ENCODE measurements at regions not wholly inside any gene's neighbourhood (a gene's known extent, or its start where the extent isn't known, plus 50 kb on each side); places are given as distances from the start of the nearest gene placed in this dataset.
"Not testable (repeated sequence)": the region's sequence is repeated elsewhere in the genome, so short reads cannot be mapped to it uniquely, and the experiment has no call there.

DNA sequence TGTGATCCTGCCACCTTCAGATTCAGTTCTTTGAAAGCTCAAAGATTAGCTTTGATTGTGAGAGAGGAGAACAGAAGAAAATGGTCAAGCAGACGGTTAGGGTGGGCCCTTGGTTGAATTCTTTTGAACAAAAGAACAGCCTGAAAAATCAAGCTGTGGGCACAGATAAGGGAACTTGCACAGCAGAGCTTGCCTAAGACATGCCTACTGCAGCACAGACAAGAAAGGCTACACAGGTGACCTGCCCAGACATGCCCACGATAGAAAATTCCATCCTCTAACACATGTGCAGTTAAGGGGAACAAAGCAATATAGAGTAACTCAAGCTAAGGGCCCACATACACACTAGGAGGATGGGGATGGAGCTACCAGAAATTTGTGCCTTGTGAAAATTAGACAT is 512.5 kb upstream of the LRRC7 start:
- Histone ChIP-seq H3K9me3 (ENCODE audit: low read length) (no peaks in the 10 kb centered on the region), H3K4me3 (ENCODE audit: low read length) (no peak overlapping the region), H2AFZ (ENCODE audit: low read depth, low read length) (no peak overlapping the region), H3K36me3 (ENCODE audit: insufficient read depth, low read length) (no peaks in the 10 kb centered on the region), H3K4me1 (ENCODE audit: insufficient read depth, low read length) (peaks cover 6% of the 10 kb centered on the region), H3K27me3 (ENCODE audit: insufficient read depth, low read length) (no peaks in the 10 kb centered on the region)

DNA sequence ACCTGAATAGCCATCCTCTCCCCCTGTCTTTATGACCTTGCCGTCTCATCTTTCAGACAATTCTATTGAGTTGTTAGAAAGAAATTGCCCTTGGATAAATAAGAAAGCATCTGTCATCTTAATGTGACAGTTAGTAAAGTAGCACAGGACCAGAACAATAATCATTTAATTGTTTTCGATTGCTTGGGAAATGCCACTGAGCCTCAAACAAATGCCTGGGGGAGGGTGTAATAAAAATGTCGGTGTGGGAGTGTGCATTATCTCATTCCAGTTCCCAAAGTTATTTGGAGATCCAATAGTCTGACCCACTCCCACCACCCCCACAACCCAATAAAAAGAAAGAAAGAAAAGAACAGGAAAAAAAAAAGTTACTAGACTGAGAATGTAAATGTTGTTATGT is 509.3 kb upstream of the LRRC7 start:
- Histone ChIP-seq H3K9me3 (ENCODE audit: low read length) (no peaks in the 10 kb centered on the region), H3K36me3 (ENCODE audit: insufficient read depth, low read length) (no peaks in the 10 kb centered on the region), H2AFZ (ENCODE audit: low read depth, low read length) (no peak overlapping the region), H3K4me1 (ENCODE audit: insufficient read depth, low read length) (peaks cover 6% of the 10 kb centered on the region), H3K27me3 (ENCODE audit: insufficient read depth, low read length) (no peaks in the 10 kb centered on the region), H3K4me3 (ENCODE audit: low read length) (no peak overlapping the region)

DNA sequence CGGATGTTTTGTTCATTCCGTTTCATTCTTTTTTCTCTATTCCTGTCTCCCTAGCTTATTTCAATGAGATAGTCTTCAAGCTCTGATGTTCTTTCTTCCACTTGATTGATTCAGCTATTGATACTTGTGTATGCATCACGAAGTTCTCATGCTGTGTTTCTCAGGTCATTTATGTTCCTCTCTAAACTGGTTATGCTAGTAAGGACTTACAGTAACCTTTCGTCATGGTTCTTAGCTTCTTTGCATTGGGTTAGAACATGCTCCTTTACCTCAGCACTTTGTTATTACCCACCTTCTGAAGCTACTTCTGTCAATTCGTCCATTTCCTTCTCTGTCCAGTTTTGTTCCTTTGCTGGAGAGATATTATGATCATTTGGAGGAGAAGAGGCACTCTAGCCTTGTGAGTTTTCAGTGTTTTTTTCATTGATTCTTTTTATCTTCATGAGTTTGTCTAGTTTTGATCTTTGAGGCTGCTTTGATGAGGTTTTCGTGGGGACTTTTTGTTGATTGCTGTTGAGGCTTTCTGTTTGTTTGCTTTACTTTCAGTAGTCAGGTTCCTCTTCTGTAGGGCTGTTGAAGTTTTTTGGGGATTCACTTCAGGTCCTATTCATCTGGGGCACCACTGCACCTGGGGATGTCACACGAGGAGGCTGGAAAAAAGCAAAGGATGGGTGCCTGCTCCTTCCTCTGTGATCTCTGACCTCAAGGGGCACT is 496.9 kb upstream of the LRRC7 start:
- peaks cover 3% of the 10 kb centered on the region for H3K9me3 ChIP-seq (ENCODE audit: low read length)
- no peak overlapping the region for H3K4me3 ChIP-seq (ENCODE audit: low read length)
- H3K4me1 ChIP-seq (ENCODE audit: insufficient read depth, low read length), result no peaks in the 10 kb centered on the region
- no peaks in the 10 kb centered on the region for H3K36me3 ChIP-seq (ENCODE audit: insufficient read depth, low read length)
- no peak overlapping the region for H2AFZ ChIP-seq (ENCODE audit: low read depth, low read length)
- no peaks in the 10 kb centered on the region for H3K27me3 ChIP-seq (ENCODE audit: insufficient read depth, low read length)

DNA sequence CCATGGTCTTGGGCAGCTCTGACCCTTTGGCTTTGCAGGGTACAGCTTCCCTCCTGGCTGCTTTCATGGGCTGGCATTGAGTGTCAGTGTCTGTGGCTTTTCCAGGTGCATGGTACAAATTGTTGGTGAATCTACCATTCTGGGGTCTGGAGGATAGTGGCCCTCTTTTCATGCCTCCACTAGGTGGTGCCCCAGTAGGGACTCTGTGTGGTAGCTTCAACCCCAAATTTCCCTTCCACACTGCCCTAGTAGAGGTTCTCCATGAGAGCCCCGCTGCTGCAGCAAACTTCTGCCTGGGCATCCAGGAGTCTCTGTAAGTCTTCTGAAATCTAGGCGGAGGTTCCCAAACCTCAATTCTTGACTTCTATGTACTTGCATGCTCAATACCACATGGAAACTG is 494.5 kb upstream of the LRRC7 start:
- no peak overlapping the region for H2AFZ ChIP-seq (ENCODE audit: low read depth, low read length)
- no peaks in the 10 kb centered on the region for H3K36me3 ChIP-seq (ENCODE audit: insufficient read depth, low read length)
- H3K4me3 ChIP-seq (ENCODE audit: low read length), result no peak overlapping the region
- H3K27me3 ChIP-seq (ENCODE audit: insufficient read depth, low read length), result no peaks in the 10 kb centered on the region
- peaks cover 4% of the 10 kb centered on the region for H3K4me1 ChIP-seq (ENCODE audit: insufficient read depth, low read length)
- peaks cover 3% of the 10 kb centered on the region for H3K9me3 ChIP-seq (ENCODE audit: low read length)

DNA sequence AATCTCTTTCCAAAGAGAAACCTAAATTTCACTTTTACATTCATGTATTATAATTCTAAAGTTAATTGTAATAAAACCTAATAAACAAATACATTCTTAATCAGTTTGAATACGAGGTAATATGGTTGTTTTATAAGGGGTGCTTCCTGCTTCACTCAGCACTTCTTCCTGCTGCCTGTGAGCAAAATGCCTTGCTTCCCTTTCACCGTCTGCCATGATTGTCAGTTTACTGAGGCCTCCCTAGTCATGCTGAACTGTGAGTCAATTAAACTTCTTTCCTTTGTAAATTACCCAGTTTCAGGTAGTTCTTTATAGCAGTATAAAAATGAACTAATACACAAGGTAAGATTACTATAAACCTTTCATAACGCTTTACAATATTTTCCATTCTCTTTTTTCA is 491.1 kb upstream of the LRRC7 start:
- H3K4me1 ChIP-seq (ENCODE audit: insufficient read depth, low read length), result peaks cover 5% of the 10 kb centered on the region
- no peaks in the 10 kb centered on the region for H3K27me3 ChIP-seq (ENCODE audit: insufficient read depth, low read length)
- H2AFZ ChIP-seq (ENCODE audit: low read depth, low read length), result no peak overlapping the region
- no peak overlapping the region for H3K4me3 ChIP-seq (ENCODE audit: low read length)
- no peaks in the 10 kb centered on the region for H3K36me3 ChIP-seq (ENCODE audit: insufficient read depth, low read length)
- H3K9me3 ChIP-seq (ENCODE audit: low read length), result peaks cover 3% of the 10 kb centered on the region

DNA sequence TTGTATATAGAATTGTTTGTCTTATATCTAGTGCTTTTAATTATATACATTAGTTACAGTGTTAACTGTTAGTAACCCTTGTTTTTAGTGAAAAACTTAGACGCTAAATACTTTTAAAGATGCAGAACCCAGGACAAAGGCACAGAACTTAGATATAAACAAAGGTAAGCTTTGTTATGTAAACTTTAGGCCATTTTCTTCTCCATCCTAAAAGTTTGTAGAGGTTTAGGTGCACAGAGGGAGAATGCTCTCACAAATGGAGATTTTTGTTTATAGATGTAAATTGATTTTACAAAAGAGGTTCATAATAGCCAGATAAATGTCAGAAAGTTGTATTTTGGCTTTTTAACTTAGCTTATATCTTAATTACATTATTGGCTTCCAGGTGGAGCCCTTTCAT is 490.5 kb upstream of the LRRC7 start:
- peaks cover 1% of the 10 kb centered on the region for H3K9me3 ChIP-seq (ENCODE audit: low read length)
- no peaks in the 10 kb centered on the region for H3K36me3 ChIP-seq (ENCODE audit: insufficient read depth, low read length)
- no peaks in the 10 kb centered on the region for H3K27me3 ChIP-seq (ENCODE audit: insufficient read depth, low read length)
- H3K4me3 ChIP-seq (ENCODE audit: low read length), result no peak overlapping the region
- H3K4me1 ChIP-seq (ENCODE audit: insufficient read depth, low read length), result peaks cover 11% of the 10 kb centered on the region
- no peak overlapping the region for H2AFZ ChIP-seq (ENCODE audit: low read depth, low read length)

DNA sequence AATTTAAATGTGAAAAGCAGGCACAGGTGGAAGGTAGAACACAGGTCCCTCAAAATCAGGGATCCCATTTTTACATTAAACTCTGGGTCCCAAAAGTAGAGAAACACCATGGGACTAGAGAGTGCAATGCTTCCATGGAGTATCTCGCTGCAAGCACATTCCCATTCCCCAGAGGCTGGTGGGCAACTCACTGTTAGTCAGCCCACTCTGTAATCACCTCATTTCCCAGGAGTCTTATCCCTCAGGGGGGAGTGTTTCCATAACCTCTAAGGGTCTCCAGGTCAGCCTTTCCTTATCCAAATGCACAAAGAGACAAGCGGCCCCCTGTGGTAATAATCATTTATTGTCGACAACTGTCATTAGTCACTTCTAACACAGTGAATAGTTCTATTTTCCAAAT is 490.1 kb upstream of the LRRC7 start:
- H3K27me3 ChIP-seq (ENCODE audit: insufficient read depth, low read length), result no peaks in the 10 kb centered on the region
- peaks cover 15% of the 10 kb centered on the region for H3K4me1 ChIP-seq (ENCODE audit: insufficient read depth, low read length)
- no peaks in the 10 kb centered on the region for H3K9me3 ChIP-seq (ENCODE audit: low read length)
- H3K4me3 ChIP-seq (ENCODE audit: low read length), result no peak overlapping the region
- H3K36me3 ChIP-seq (ENCODE audit: insufficient read depth, low read length), result no peaks in the 10 kb centered on the region
- H2AFZ ChIP-seq (ENCODE audit: low read depth, low read length), result no peak overlapping the region

DNA sequence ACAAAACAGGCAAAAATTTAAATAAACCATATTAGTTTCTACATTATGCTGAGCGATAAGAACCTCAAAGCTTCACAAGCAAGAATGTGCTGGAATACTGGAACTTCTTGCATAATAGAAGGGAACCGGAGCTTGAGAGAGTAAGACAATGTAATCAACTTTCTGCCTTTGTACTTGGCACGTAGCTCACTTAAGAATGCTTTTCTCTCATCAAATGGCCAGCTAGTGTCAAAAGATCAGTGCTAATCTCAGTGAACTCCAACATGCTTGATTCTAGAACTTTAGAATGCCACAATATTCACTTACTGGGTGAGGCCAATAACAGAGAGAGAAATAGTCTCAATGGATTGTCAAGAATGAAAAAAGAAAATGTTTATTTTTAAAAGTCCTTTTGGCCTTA is 486.1 kb upstream of the LRRC7 start:
- H3K9me3 ChIP-seq (ENCODE audit: low read length), result no peaks in the 10 kb centered on the region
- no peaks in the 10 kb centered on the region for H3K27me3 ChIP-seq (ENCODE audit: insufficient read depth, low read length)
- H2AFZ ChIP-seq (ENCODE audit: low read depth, low read length), result no peak overlapping the region
- no peaks in the 10 kb centered on the region for H3K36me3 ChIP-seq (ENCODE audit: insufficient read depth, low read length)
- peaks cover 17% of the 10 kb centered on the region for H3K4me1 ChIP-seq (ENCODE audit: insufficient read depth, low read length)
- H3K4me3 ChIP-seq (ENCODE audit: low read length), result no peak overlapping the region

DNA sequence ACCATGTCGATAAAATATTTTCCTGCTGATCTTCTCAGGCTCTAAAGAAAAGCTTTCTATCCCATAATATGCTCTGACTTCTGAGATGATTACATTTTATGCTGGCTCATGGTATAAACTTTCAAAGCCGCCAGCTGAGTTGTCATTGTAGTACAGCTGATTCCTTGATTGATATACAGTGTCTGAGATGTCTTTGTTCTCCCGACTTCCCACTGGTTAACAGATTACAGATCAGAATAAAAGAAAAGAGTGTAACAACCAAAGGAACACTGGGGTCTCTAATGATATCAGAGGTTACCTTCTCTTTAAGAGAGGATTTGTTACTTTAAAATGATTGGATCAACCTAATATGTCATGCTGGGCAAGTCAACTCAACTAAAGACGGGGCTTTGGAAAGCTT is 485.4 kb upstream of the LRRC7 start:
- Histone ChIP-seq H2AFZ (ENCODE audit: low read depth, low read length) (no peak overlapping the region), H3K4me1 (ENCODE audit: insufficient read depth, low read length) (peaks cover 15% of the 10 kb centered on the region), H3K27me3 (ENCODE audit: insufficient read depth, low read length) (no peaks in the 10 kb centered on the region), H3K4me3 (ENCODE audit: low read length) (no peak overlapping the region), H3K36me3 (ENCODE audit: insufficient read depth, low read length) (no peaks in the 10 kb centered on the region), H3K9me3 (ENCODE audit: low read length) (no peaks in the 10 kb centered on the region)

DNA sequence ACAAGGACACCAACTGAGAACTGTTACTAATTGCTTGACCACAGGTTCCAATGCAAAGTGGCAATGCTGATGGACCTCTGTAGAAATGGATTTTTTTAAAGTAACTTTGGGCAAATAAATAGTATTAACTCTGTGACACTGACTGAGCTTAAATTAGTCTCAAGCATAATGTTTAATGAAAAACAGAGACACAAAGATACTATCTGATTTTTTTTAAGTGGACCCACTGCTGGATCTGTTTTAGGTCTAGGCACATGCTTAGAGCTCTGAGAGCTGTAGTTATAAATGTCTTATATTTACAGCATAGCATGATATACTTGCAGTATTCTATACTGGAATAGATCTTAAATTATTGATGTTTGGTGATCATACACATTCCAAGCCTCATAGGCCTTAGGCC is 481.6 kb upstream of the LRRC7 start:
- no peaks in the 10 kb centered on the region for H3K27me3 ChIP-seq (ENCODE audit: insufficient read depth, low read length)
- H3K9me3 ChIP-seq (ENCODE audit: low read length), result peaks cover under 1% of the 10 kb centered on the region
- peaks cover 21% of the 10 kb centered on the region for H3K4me1 ChIP-seq (ENCODE audit: insufficient read depth, low read length)
- H3K4me3 ChIP-seq (ENCODE audit: low read length), result no peak overlapping the region
- H2AFZ ChIP-seq (ENCODE audit: low read depth, low read length), result no peak overlapping the region
- no peaks in the 10 kb centered on the region for H3K36me3 ChIP-seq (ENCODE audit: insufficient read depth, low read length)

DNA sequence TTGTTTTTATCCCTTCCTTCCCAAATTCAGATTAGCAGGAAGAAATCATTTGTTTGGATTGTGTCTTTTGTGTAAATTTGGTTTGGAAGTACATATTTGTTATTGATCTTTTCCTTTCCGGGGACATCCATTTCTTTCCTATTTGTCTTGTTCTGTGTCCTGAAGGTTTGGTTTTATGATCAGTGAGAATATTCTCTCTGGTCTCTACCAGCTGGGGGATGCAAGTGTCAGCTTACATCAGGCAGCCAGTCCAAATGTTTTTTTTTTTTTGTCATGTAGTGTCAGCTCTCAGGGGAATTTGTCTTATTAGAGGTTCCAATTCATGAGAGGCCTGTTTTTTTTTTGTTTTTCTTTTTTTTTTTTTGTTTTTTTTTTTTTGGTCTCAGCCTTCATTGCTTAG is 479.2 kb upstream of the LRRC7 start:
- peaks cover 5% of the 10 kb centered on the region for H3K4me1 ChIP-seq (ENCODE audit: insufficient read depth, low read length)
- no peak overlapping the region for H3K4me3 ChIP-seq (ENCODE audit: low read length)
- H3K9me3 ChIP-seq (ENCODE audit: low read length), result peaks cover 2% of the 10 kb centered on the region

DNA sequence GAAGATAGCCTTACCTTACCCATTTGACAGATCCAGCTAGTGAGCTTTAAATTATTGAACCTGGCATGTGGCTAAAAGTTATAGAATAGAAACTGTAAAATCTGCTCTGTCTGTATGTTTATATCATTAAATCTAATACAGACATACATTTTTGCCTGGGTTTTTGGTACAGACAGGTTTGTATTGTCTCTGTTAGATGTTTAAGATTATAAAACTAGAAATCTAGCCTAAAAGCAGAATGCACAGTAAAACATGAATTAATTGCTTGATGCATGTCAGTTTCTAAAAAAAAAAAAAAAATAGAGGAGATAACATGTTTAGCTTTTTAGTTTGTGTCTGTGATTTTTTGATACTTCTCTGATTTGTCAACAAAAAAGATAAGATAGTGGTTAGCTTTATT is 477.6 kb upstream of the LRRC7 start:
- H2AFZ ChIP-seq (ENCODE audit: low read depth, low read length), result no peak overlapping the region
- H3K36me3 ChIP-seq (ENCODE audit: insufficient read depth, low read length), result no peaks in the 10 kb centered on the region
- H3K4me1 ChIP-seq (ENCODE audit: insufficient read depth, low read length), result peaks cover 5% of the 10 kb centered on the region
- H3K27me3 ChIP-seq (ENCODE audit: insufficient read depth, low read length), result no peaks in the 10 kb centered on the region
- peaks cover 2% of the 10 kb centered on the region for H3K9me3 ChIP-seq (ENCODE audit: low read length)
- H3K4me3 ChIP-seq (ENCODE audit: low read length), result no peak overlapping the region

More for the DNA sequence above, 479.2 kb upstream of the LRRC7 start:
- Histone ChIP-seq H2AFZ (ENCODE audit: low read depth, low read length) (no peak overlapping the region), H3K36me3 (ENCODE audit: insufficient read depth, low read length) (no peaks in the 10 kb centered on the region), H3K27me3 (ENCODE audit: insufficient read depth, low read length) (no peaks in the 10 kb centered on the region)

DNA sequence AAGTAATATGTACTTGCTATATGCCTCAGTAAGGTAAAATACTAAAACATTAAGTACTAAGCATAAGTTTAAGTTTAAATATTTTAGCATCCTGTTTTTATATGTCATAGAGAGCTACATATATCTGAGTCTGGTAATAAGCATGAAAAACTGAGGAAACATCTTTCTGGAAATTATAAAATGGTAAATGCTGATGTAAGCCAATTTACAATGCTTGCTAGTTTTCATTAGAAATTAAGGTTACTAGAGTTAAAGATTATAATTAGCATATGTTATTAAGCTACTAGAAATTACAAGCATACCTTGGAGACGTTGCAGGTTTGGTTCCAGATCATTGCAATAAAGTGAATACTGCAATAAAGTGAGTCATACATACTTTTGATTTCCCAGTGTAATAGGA is 477.0 kb upstream of the LRRC7 start:
- no peak overlapping the region for H3K4me3 ChIP-seq (ENCODE audit: low read length)
- no peak overlapping the region for H2AFZ ChIP-seq (ENCODE audit: low read depth, low read length)
- H3K4me1 ChIP-seq (ENCODE audit: insufficient read depth, low read length), result peaks cover 5% of the 10 kb centered on the region
- H3K36me3 ChIP-seq (ENCODE audit: insufficient read depth, low read length), result no peaks in the 10 kb centered on the region
- H3K9me3 ChIP-seq (ENCODE audit: low read length), result peaks cover 2% of the 10 kb centered on the region
- no peaks in the 10 kb centered on the region for H3K27me3 ChIP-seq (ENCODE audit: insufficient read depth, low read length)

DNA sequence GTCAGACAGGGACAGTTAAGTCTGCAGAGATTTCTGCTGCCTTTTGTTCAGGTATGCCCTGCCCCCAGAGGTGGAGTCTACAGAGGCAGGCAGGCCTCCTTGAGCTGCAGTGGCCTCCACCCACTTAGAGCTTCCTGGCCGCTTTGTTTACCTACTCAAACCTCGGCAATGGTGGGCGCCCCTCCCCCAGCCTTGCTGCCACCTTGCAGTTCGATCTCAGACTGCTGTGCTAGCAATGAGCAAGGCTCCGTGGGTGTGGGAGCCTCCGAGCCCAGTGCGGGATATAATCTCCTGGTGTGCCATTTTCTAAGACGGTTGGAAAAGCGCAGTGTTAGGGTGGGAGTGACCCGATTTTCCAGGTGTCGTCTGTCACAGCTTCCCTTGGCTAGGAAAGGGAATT is 465.7 kb upstream of the LRRC7 start:
- not testable (repeated sequence) for H3K27me3 ChIP-seq (ENCODE audit: insufficient read depth, low read length); H3K4me1 ChIP-seq (ENCODE audit: insufficient read depth, low read length); H3K4me3 ChIP-seq (ENCODE audit: low read length); H2AFZ ChIP-seq (ENCODE audit: low read depth, low read length); H3K9me3 ChIP-seq (ENCODE audit: low read length); H3K36me3 ChIP-seq (ENCODE audit: insufficient read depth, low read length)

Data from neuron (in vitro differentiated cells).